ENCODE measurements at regions not wholly inside any gene's neighbourhood (a gene's known extent, or its start where the extent isn't known, plus 50 kb on each side); places are given as distances from the start of the nearest gene placed in this dataset.

DNA sequence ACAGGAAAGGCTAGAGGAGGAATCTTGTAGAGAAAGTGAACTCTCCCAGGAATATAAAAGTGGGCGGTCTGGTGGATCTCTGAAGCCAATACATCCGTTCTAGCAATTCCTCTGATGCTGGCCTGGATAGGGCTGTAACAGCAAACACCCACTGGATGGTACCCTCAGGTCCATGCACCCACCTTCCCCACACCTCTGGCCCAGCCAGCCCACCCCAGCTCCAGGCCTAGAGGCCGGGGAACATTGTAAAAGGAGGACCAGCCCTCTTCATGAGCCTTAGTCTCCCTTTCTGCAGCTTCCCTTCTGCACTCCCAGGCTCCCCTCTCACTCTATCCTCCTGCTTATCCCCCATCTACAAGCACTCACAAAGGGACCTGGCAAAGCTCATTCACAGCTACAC, 443.9 kb downstream of the BUD13 start:
- DNase-seq, result peak; percentile 13

DNA sequence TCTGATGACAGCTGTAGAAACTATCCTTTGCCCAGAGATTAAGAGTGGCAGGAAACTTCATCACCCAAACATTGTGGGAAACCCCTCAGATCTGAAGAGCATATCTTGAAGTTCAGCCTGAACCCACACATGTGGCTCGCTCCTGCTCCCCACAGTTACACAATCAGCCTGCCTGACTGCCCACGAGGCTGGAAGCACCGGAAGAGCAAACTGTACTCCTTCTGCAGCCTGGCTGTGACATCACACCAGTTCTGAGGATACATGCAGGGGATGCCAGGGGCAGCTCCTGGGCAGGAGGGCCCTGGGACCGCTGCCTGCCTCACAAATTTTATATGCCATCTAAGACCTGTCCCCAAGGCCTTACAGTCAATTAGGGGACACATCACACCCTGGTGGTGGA, 444.4 kb downstream of the BUD13 start:
- no peak overlapping the region for H3K27ac ChIP-seq (ENCODE audit: low read depth, low read length)
- no peak for DNase-seq
- Mint-ChIP-seq H3K27me3 (ENCODE audit: insufficient read depth) (peaks cover 3% of the 10 kb centered on the region), H3K36me3 (ENCODE audit: low read depth) (no peaks in the 10 kb centered on the region), H3K4me1 (peaks cover 4% of the 10 kb centered on the region), H3K4me3 (no peak overlapping the region), H3K9me3 (no peaks in the 10 kb centered on the region), H3K27ac (no peak overlapping the region)
- no peak overlapping the region for H3K9ac ChIP-seq (ENCODE audit: extremely low read depth, low read length, poor library complexity, severe bottlenecking)
- H3K9me3 ChIP-seq (ENCODE audit: control insufficient read depth, low read length), result no peaks in the 10 kb centered on the region
- no peak overlapping the region for H3K4me3 ChIP-seq (ENCODE audit: low read length)
- H3K36me3 ChIP-seq (ENCODE audit: control insufficient read depth, insufficient read depth, low read length), result no peaks in the 10 kb centered on the region
- WGBS, 2 experiments (ENCODE audit: insufficient coverage in 1 of 2, insufficient read length in 1 of 2), result 95 to 100% methylated on average over 1 to 4 of the region's 4 CpGs
- TF ChIP-seq, protein P1, sequence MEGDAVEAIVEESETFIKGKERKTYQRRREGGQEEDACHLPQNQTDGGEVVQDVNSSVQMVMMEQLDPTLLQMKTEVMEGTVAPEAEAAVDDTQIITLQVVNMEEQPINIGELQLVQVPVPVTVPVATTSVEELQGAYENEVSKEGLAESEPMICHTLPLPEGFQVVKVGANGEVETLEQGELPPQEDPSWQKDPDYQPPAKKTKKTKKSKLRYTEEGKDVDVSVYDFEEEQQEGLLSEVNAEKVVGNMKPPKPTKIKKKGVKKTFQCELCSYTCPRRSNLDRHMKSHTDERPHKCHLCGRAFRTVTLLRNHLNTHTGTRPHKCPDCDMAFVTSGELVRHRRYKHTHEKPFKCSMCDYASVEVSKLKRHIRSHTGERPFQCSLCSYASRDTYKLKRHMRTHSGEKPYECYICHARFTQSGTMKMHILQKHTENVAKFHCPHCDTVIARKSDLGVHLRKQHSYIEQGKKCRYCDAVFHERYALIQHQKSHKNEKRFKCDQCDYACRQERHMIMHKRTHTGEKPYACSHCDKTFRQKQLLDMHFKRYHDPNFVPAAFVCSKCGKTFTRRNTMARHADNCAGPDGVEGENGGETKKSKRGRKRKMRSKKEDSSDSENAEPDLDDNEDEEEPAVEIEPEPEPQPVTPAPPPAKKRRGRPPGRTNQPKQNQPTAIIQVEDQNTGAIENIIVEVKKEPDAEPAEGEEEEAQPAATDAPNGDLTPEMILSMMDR (conservative IDR thresholded peaks at IDR 0.05), result no peak
- H3K4me1 ChIP-seq (ENCODE audit: control insufficient read depth, insufficient read depth, low read length), result no peaks in the 10 kb centered on the region
- no peaks in the 10 kb centered on the region for H3K27me3 ChIP-seq (ENCODE audit: control insufficient read depth, insufficient read depth, low read length, poor library complexity, severe bottlenecking)

More for the DNA sequence above, 443.9 kb downstream of the BUD13 start:
- H3K9me3 ChIP-seq (ENCODE audit: control insufficient read depth, low read length), result no peaks in the 10 kb centered on the region
- no peak overlapping the region for H3K4me3 ChIP-seq (ENCODE audit: low read length)
- no peaks in the 10 kb centered on the region for H3K36me3 ChIP-seq (ENCODE audit: control insufficient read depth, insufficient read depth, low read length)
- no peaks in the 10 kb centered on the region for H3K4me1 ChIP-seq (ENCODE audit: control insufficient read depth, insufficient read depth, low read length)
- no peaks in the 10 kb centered on the region for H3K27me3 ChIP-seq (ENCODE audit: control insufficient read depth, insufficient read depth, low read length, poor library complexity, severe bottlenecking)
- H3K4me3 Mint-ChIP-seq, result no peak overlapping the region
- H3K9me3 Mint-ChIP-seq, result no peaks in the 10 kb centered on the region
- H3K36me3 Mint-ChIP-seq (ENCODE audit: low read depth), result no peaks in the 10 kb centered on the region
- H3K27me3 Mint-ChIP-seq (ENCODE audit: insufficient read depth), result peaks cover 3% of the 10 kb centered on the region
- TF ChIP-seq, protein P1 (conservative IDR thresholded peaks at IDR 0.05), result no peak
- H3K27ac ChIP-seq (ENCODE audit: low read depth, low read length), result no peak overlapping the region
- no peak overlapping the region for H3K9ac ChIP-seq (ENCODE audit: extremely low read depth, low read length, poor library complexity, severe bottlenecking)
- peaks cover 4% of the 10 kb centered on the region for H3K4me1 Mint-ChIP-seq
- H3K27ac Mint-ChIP-seq, result no peak overlapping the region
- WGBS, 2 experiments (ENCODE audit: insufficient coverage in 1 of 2, insufficient read length in 1 of 2), result 91 to 92% methylated on average over 2 to 3 of the region's 3 CpGs

DNA sequence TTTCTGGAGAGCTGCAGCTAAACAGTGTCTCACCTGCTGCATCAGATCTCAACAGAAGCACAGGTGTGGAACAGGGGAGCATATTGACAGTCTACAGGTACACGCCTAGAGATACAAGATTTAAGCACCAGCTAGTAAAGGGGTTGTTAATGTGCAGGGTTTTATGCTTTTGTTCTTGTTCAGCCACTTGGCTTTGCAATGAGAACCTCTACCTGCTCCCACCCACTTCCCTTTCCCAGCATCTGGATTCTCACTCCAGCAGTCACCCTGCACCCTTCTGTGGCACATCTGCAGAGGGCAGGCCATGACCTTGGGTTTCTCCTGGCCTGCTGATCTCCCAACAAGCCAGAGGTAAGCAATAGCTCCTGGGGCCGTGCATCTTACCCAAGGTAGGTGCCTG, 446.6 kb downstream of the BUD13 start:
- Mint-ChIP-seq H3K36me3 (ENCODE audit: low read depth) (peaks cover under 1% of the 10 kb centered on the region), H3K9me3 (peaks cover 8% of the 10 kb centered on the region), H3K4me3 (no peak overlapping the region), H3K27me3 (ENCODE audit: insufficient read depth) (peaks cover 3% of the 10 kb centered on the region), H3K4me1 (no peaks in the 10 kb centered on the region), H3K27ac (no peak overlapping the region)
- H3K36me3 ChIP-seq (ENCODE audit: control insufficient read depth, insufficient read depth, low read length), result no peaks in the 10 kb centered on the region
- 91 to 95% methylated on average over 2 of the region's 2 CpGs for whole genome bisulfite sequencing, 2 experiments (ENCODE audit: insufficient coverage in 1 of 2, insufficient read length in 1 of 2)
- no peak overlapping the region for H3K4me3 ChIP-seq (ENCODE audit: low read length)
- H3K9me3 ChIP-seq (ENCODE audit: control insufficient read depth, low read length), result no peaks in the 10 kb centered on the region
- no peak overlapping the region for H3K27ac ChIP-seq (ENCODE audit: low read depth, low read length)
- H3K4me1 ChIP-seq (ENCODE audit: control insufficient read depth, insufficient read depth, low read length), result no peaks in the 10 kb centered on the region
- no peaks in the 10 kb centered on the region for H3K27me3 ChIP-seq (ENCODE audit: control insufficient read depth, insufficient read depth, low read length, poor library complexity, severe bottlenecking)
- H3K9ac ChIP-seq (ENCODE audit: extremely low read depth, low read length, poor library complexity, severe bottlenecking), result no peak overlapping the region
- TF ChIP-seq, protein P1 (conservative IDR thresholded peaks at IDR 0.05), result no peak
- peak; percentile 17 for DNase-seq

All from endodermal cell (in vitro differentiated cells).